ENCODE measurements at regions not wholly inside any gene's neighbourhood (a gene's known extent, or its start where the extent isn't known, plus 50 kb on each side); places are given as distances from the start of the nearest gene placed in this dataset.

GRCh38 chr2:41764919-41765318, 282.9 kb upstream of the PKDCC start:
- Histone ChIP-seq H3K4me1 (ENCODE audit: insufficient read depth) (no peaks in the 10 kb centered on the region), H3K27me3 (no peaks in the 10 kb centered on the region), H3K36me3 (no peaks in the 10 kb centered on the region), H3K9me3 (no peaks in the 10 kb centered on the region), H3K27ac (no peak overlapping the region), H3K4me3 (no peak overlapping the region)
- DNase-seq: no peak
- TF ChIP-seq EP300 (IDR thresholded peaks at IDR 0.05) (no peak), POLR2A (IDR thresholded peaks at IDR 0.05) (no peak)
- TF ChIP-seq, protein P1, sequence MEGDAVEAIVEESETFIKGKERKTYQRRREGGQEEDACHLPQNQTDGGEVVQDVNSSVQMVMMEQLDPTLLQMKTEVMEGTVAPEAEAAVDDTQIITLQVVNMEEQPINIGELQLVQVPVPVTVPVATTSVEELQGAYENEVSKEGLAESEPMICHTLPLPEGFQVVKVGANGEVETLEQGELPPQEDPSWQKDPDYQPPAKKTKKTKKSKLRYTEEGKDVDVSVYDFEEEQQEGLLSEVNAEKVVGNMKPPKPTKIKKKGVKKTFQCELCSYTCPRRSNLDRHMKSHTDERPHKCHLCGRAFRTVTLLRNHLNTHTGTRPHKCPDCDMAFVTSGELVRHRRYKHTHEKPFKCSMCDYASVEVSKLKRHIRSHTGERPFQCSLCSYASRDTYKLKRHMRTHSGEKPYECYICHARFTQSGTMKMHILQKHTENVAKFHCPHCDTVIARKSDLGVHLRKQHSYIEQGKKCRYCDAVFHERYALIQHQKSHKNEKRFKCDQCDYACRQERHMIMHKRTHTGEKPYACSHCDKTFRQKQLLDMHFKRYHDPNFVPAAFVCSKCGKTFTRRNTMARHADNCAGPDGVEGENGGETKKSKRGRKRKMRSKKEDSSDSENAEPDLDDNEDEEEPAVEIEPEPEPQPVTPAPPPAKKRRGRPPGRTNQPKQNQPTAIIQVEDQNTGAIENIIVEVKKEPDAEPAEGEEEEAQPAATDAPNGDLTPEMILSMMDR (IDR thresholded peaks at IDR 0.05): no peak
- 86 to 93% (median 87%) methylated on average over 2 of the region's 2 CpGs for WGBS, 3 donors
- intact Hi-C loops (cut with DNase I): no loop called here

- WGBS, 3 donors: 83 to 86% (median 83%) methylated on average over 6 of the region's 6 CpGs
- DNase-seq: no peak
- Histone ChIP-seq H3K27ac (no peak overlapping the region), H3K4me1 (ENCODE audit: insufficient read depth) (no peaks in the 10 kb centered on the region), H3K27me3 (no peaks in the 10 kb centered on the region), H3K36me3 (no peaks in the 10 kb centered on the region), H3K4me3 (no peak overlapping the region), H3K9me3 (no peaks in the 10 kb centered on the region)
- intact Hi-C loops (cut with DNase I): no loop called here
- TF ChIP-seq EP300 (IDR thresholded peaks at IDR 0.05) (no peak), POLR2A (IDR thresholded peaks at IDR 0.05) (no peak)
- TF ChIP-seq, protein P1 (IDR thresholded peaks at IDR 0.05): no peak
These were observed 279.5 kb upstream of the PKDCC start for GRCh38 chr2:41768310-41768709.

DNA sequence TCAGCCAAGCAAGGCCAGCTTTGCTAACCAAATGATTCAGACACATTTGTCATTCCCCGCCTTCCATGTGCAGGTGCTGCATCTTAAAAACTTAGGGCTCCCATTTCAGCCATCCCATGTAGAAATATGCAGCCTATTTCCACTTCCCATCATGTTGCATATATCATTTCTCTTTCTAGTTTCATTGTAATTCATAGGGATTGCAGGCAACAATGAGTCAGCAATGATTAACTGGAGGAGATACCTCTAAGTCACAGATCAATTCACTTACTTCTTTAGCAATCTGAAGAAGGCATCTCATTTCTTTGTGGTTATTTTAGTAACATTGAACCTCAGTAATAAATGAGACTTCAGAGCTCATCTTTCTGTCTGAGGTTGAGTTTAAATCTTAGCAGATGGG, 276.1 kb upstream of the PKDCC start:
- Histone ChIP-seq H3K27me3 (no peaks in the 10 kb centered on the region), H3K27ac (no peak overlapping the region), H3K4me3 (no peak overlapping the region), H3K36me3 (no peaks in the 10 kb centered on the region), H3K4me1 (ENCODE audit: insufficient read depth) (no peaks in the 10 kb centered on the region), H3K9me3 (no peaks in the 10 kb centered on the region)
- 90 to 100% (median 94%) methylated on average over 1 of the region's 1 CpG for WGBS, 3 donors
- intact Hi-C loops (cut with DNase I): loop anchor here in 1 of 4 donors (10.0 kb wide), 1 partner anchor 1867 kb away; no protein-coding TSS in a partner anchor
- no peak for TF ChIP-seq POLR2A (IDR thresholded peaks at IDR 0.05)
- TF ChIP-seq, protein P1 (IDR thresholded peaks at IDR 0.05): no peak
- no peak for TF ChIP-seq EP300 (IDR thresholded peaks at IDR 0.05)
- no peak for DNase-seq

GRCh38 chr2:41772697-41773096, 275.1 kb upstream of the PKDCC start:
- 94% methylated on average over 4 of the region's 4 CpGs for WGBS, 3 donors
- no peaks in the 10 kb centered on the region for H3K4me1 ChIP-seq (ENCODE audit: insufficient read depth)
- TF ChIP-seq POLR2A (IDR thresholded peaks at IDR 0.05) (no peak), EP300 (IDR thresholded peaks at IDR 0.05) (no peak)
- TF ChIP-seq, protein P1 (IDR thresholded peaks at IDR 0.05): no peak
- H3K36me3 ChIP-seq: no peaks in the 10 kb centered on the region
- no peak for DNase-seq
- intact Hi-C loops (cut with DNase I): loop anchor here in 1 of 4 donors (10.0 kb wide), 1 partner anchor 1868 kb away; no protein-coding TSS in a partner anchor
- no peak overlapping the region for H3K4me3 ChIP-seq
- H3K9me3 ChIP-seq: no peaks in the 10 kb centered on the region
- no peak overlapping the region for H3K27ac ChIP-seq
- H3K27me3 ChIP-seq: no peaks in the 10 kb centered on the region
